ENCODE measurements at regions not wholly inside any gene's neighbourhood (a gene's known extent, or its start where the extent isn't known, plus 50 kb on each side); places are given as distances from the start of the nearest gene placed in this dataset.

GRCh38 chr2:123811846-123812245 is 213.2 kb upstream of the CNTNAP5 start:
- no peak for TF ChIP-seq POLR2AphosphoS5 (IDR thresholded peaks at IDR 0.05; ENCODE audit: low read depth, low read length)
- TF ChIP-seq POLR2A (IDR thresholded peaks at IDR 0.05; ENCODE audit: low read depth, low read length) = no peak

Measured in GM12891 (cell line).